Stomach (tissue), 4 donors: ENCODE measurements at regions not wholly inside any gene's neighbourhood (a gene's known extent, or its start where the extent isn't known, plus 50 kb on each side); places are given as distances from the start of the nearest gene placed in this dataset.

Experiments used
- CTCF ChIP-seq, 7 experiments: fragments of 450-650 bp in 4 of 7; fragments of 200-600 bp in 3 of 7; sonication (generic) in 3 of 7; IDR thresholded peaks; one replicate each; pipeline ENCODE4 v1.5.1; 2016 to 2019; ENCODE audit warnings: antibody characterized with exemption in 7 of 7, control low read depth in 2 of 7, mild to moderate bottlenecking in 1 of 7
- POLR2A ChIP-seq, 4 donors: fragments of 450-650 bp; IDR thresholded peaks; one replicate each; pipeline ENCODE4 v1.6.1; 2016; ENCODE audit warnings: antibody characterized with exemption in 4 of 4, control low read depth in 2 of 4, mild to moderate bottlenecking in 1 of 4, moderate library complexity in 1 of 4

GRCh38 chr16:8408855-8409567, 181.3 kb downstream of the TMEM114 start:
- TF ChIP-seq CTCF (IDR thresholded peaks at IDR 0.05): no peak
- TF ChIP-seq POLR2A (IDR thresholded peaks at IDR 0.05): no peak
